ENCODE measurements at regions not wholly inside any gene's neighbourhood (a gene's known extent, or its start where the extent isn't known, plus 50 kb on each side); places are given as distances from the start of the nearest gene placed in this dataset.

DNA sequence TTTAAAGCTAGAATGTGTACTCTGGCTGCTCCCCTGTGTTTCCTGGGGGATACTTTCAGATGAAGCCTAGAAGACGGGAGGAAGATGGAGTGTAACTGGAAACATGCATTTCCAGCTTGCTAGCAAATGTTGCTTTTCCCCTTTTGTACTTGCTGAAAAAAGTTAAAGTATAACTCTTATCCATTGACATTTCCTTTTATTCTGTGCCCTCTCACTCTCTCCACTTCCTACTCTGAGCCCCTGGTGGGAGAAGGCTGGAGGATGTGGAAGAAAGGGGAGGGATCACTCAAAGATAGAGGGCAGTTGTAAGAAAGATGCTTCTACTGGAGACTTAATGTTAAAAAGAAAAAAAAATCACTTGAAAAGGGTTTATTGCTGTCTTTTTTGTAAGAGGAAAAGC, 396.5 kb downstream of the DTHD1 start:
- no peak overlapping the region for H3K27ac ChIP-seq (ENCODE audit: low read length in 2 of 2)
- H3K9me3 Mint-ChIP-seq (ENCODE audit: insufficient read depth): peaks cover under 1% of the 10 kb centered on the region
- DNase-seq: no peak
- no peaks in the 10 kb centered on the region for H3K4me1 ChIP-seq (ENCODE audit: control insufficient read depth in 2 of 2, insufficient read depth in 2 of 2, low read length in 2 of 2)
- WGBS (ENCODE audit: insufficient coverage): no CpG with 5 or more reads among the region's 1 CpG
- ChIA-PET CTCF (no interaction called here), POLR2A (no interaction called here)
- no peak overlapping the region for H3K4me3 ChIP-seq (ENCODE audit: control extremely low read depth in 1 of 5, extremely low read depth in 1 of 5, insufficient read depth in 1 of 5, low read depth in 2 of 5, low read length in 4 of 5)
- TF ChIP-seq EZH2 (IDR thresholded peaks at IDR 0.05; ENCODE audit: borderline replicate concordance, insufficient read depth, low read depth, low read length, poor library complexity, severe bottlenecking): no peak
- TF ChIP-seq, protein P1, sequence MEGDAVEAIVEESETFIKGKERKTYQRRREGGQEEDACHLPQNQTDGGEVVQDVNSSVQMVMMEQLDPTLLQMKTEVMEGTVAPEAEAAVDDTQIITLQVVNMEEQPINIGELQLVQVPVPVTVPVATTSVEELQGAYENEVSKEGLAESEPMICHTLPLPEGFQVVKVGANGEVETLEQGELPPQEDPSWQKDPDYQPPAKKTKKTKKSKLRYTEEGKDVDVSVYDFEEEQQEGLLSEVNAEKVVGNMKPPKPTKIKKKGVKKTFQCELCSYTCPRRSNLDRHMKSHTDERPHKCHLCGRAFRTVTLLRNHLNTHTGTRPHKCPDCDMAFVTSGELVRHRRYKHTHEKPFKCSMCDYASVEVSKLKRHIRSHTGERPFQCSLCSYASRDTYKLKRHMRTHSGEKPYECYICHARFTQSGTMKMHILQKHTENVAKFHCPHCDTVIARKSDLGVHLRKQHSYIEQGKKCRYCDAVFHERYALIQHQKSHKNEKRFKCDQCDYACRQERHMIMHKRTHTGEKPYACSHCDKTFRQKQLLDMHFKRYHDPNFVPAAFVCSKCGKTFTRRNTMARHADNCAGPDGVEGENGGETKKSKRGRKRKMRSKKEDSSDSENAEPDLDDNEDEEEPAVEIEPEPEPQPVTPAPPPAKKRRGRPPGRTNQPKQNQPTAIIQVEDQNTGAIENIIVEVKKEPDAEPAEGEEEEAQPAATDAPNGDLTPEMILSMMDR (IDR thresholded peaks at IDR 0.05): no peak
- H4K20me1 ChIP-seq (ENCODE audit: control insufficient read depth, insufficient read depth, low read length, poor library complexity, severe bottlenecking): no peaks in the 10 kb centered on the region
- H3K36me3 ChIP-seq (replicated peaks in 1 of 2; ENCODE audit: control extremely low read depth in 1 of 2, control insufficient read depth in 1 of 2, extremely low read depth in 1 of 2, insufficient read depth in 2 of 2, low read length in 1 of 2): no peaks in the 10 kb centered on the region
- H2AFZ ChIP-seq (ENCODE audit: insufficient read depth, low read depth, low read length, poor library complexity, severe bottlenecking): no peak overlapping the region
- no peak overlapping the region for H3K4me3 Mint-ChIP-seq
- H3K27me3 Mint-ChIP-seq: no peaks in the 10 kb centered on the region
- no peaks in the 10 kb centered on the region for H3K9me3 ChIP-seq (ENCODE audit: control extremely low read depth in 1 of 3, control insufficient read depth in 2 of 3, insufficient read depth in 1 of 3, low read length in 2 of 3)
- ATAC-seq (ENCODE audit: low read depth): no peak
- no peak overlapping the region for H3K27ac Mint-ChIP-seq
- no peaks in the 10 kb centered on the region for H3K27me3 ChIP-seq (replicated peaks in 1 of 4; ENCODE audit: control extremely low read depth in 1 of 4, control insufficient read depth in 3 of 4, insufficient read depth in 4 of 4, low read length in 3 of 4)
- no peaks in the 10 kb centered on the region for H3K79me2 ChIP-seq (ENCODE audit: control insufficient read depth, insufficient read depth, low read length)
- H3K4me1 Mint-ChIP-seq: no peaks in the 10 kb centered on the region
- no peak overlapping the region for H3K9ac ChIP-seq (ENCODE audit: low read length)
- H3K4me2 ChIP-seq (replicated peaks; ENCODE audit: low read depth, low read length, poor library complexity, severe bottlenecking): no peak overlapping the region
- intact Hi-C loops (cut with micrococcal nuclease): no loop called here

DNA sequence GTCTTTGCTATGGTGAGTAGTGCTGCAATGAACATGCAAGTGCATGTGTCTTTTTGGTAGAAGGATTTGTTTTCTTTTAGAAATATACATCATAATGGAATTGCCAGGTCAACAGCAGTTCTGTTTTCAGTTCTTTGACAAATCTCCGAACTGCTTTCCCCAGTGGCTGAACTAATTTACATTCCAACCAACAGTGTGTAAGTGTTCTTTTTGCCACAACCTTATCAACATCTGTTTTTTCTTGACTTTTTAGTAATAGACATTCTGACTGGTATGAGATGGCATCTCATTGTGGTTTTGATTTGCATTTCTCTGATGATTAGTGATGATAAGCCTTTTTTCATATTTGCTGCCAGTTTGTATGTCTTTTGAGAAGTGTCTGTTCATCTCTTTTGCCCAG, 406.3 kb downstream of the DTHD1 start:
- Histone ChIP-seq H4K20me1 (ENCODE audit: control insufficient read depth, insufficient read depth, low read length, poor library complexity, severe bottlenecking) (no peaks in the 10 kb centered on the region), H3K4me1 (ENCODE audit: control insufficient read depth in 2 of 2, insufficient read depth in 2 of 2, low read length in 2 of 2) (no peaks in the 10 kb centered on the region), H3K4me3 (ENCODE audit: control extremely low read depth in 1 of 5, extremely low read depth in 1 of 5, insufficient read depth in 1 of 5, low read depth in 2 of 5, low read length in 4 of 5) (no peak overlapping the region), H3K9me3 (ENCODE audit: control extremely low read depth in 1 of 3, control insufficient read depth in 2 of 3, insufficient read depth in 1 of 3, low read length in 2 of 3) (no peaks in the 10 kb centered on the region), H2AFZ (ENCODE audit: insufficient read depth, low read depth, low read length, poor library complexity, severe bottlenecking) (no peak overlapping the region), H3K27ac (ENCODE audit: low read length in 2 of 2) (no peak overlapping the region), H3K27me3 (replicated peaks in 1 of 4; ENCODE audit: control extremely low read depth in 1 of 4, control insufficient read depth in 3 of 4, insufficient read depth in 4 of 4, low read length in 3 of 4) (no peaks in the 10 kb centered on the region), H3K9ac (ENCODE audit: low read length) (no peak overlapping the region), H3K4me2 (replicated peaks; ENCODE audit: low read depth, low read length, poor library complexity, severe bottlenecking) (no peak overlapping the region), H3K79me2 (ENCODE audit: control insufficient read depth, insufficient read depth, low read length) (no peaks in the 10 kb centered on the region), H3K36me3 (replicated peaks in 1 of 2; ENCODE audit: control extremely low read depth in 1 of 2, control insufficient read depth in 1 of 2, extremely low read depth in 1 of 2, insufficient read depth in 2 of 2, low read length in 1 of 2) (no peaks in the 10 kb centered on the region)
- Mint-ChIP-seq H3K9me3 (ENCODE audit: insufficient read depth) (peaks cover 5% of the 10 kb centered on the region), H3K27me3 (no peaks in the 10 kb centered on the region), H3K4me1 (no peaks in the 10 kb centered on the region), H3K4me3 (no peak overlapping the region), H3K27ac (no peak overlapping the region)
- no CpG with 5 or more reads among the region's 1 CpG for WGBS (ENCODE audit: insufficient coverage)
- TF ChIP-seq, protein P1 (IDR thresholded peaks at IDR 0.05): no peak
- no peak for TF ChIP-seq EZH2 (IDR thresholded peaks at IDR 0.05; ENCODE audit: borderline replicate concordance, insufficient read depth, low read depth, low read length, poor library complexity, severe bottlenecking)
- DNase-seq (no peak), ATAC-seq (ENCODE audit: low read depth) (no peak)
- ChIA-PET POLR2A (no interaction called here), CTCF (no interaction called here)
- intact Hi-C loops (cut with micrococcal nuclease): no loop called here

Measured in B cell (primary cell).